G401 (cell line): ENCODE measurements at regions not wholly inside any gene's neighbourhood (a gene's known extent, or its start where the extent isn't known, plus 50 kb on each side); places are given as distances from the start of the nearest gene placed in this dataset.
A peak's percentile ranks its signal among the peaks of the same experiment; 100 is the strongest.

Source experiments
- DNase-seq: peaks from one replicate; pipeline ENCODE4 v3.0.0-alpha.2; 2015; ENCODE audit warnings: low spot score
- in situ Hi-C: cut with HindIII; loops from 2 replicates; pipeline ENCODE4 v1.10.0; 2016; ENCODE audit warnings: low sequenced_read_pairs, mixed read lengths

- DNase-seq = no peak
- in situ Hi-C loops = no loop called here
Measured at GRCh38 chr2:172227719-172228118, 125.0 kb upstream of the DLX2 start.

GRCh38 chr2:172228177-172228808 lies 125.6 kb upstream of the DLX2 start:
- DNase-seq = no peak
- in situ Hi-C loops = no loop called here

GRCh38 chr2:172229125-172229524 lies 126.4 kb upstream of the DLX2 start:
- DNase-seq = no peak
- in situ Hi-C loops = no loop called here

GRCh38 chr2:172230332-172230888 lies 127.7 kb upstream of the DLX2 start:
- in situ Hi-C loops = no loop called here
- no peak for DNase-seq

GRCh38 chr2:172230889-172231401 lies 128.2 kb upstream of the DLX2 start:
- in situ Hi-C loops = no loop called here
- DNase-seq = peak; percentile 81

GRCh38 chr2:172231508-172231907 lies 128.8 kb upstream of the DLX2 start:
- peak; percentile 89 for DNase-seq
- in situ Hi-C loops = no loop called here

GRCh38 chr2:172232708-172233396 lies 130.2 kb upstream of the DLX2 start:
- in situ Hi-C loops = no loop called here
- no peak for DNase-seq

- in situ Hi-C loops = no loop called here
- DNase-seq = peak; percentile 14
Measured at GRCh38 chr2:172233987-172234715, 131.5 kb upstream of the DLX2 start.

GRCh38 chr2:172234716-172235691 lies 132.3 kb upstream of the DLX2 start:
- DNase-seq = no peak
- in situ Hi-C loops = no loop called here

- in situ Hi-C loops = no loop called here
- DNase-seq = no peak
Measured at GRCh38 chr2:172239944-172240590, 137.4 kb upstream of the DLX2 start.

GRCh38 chr2:172241222-172241621 lies 138.5 kb upstream of the DLX2 start:
- DNase-seq = peak; percentile 27
- in situ Hi-C loops = no loop called here

GRCh38 chr2:172242471-172242870 lies 139.8 kb upstream of the DLX2 start:
- in situ Hi-C loops = no loop called here

GRCh38 chr2:172242961-172243360 lies 140.3 kb upstream of the DLX2 start:
- in situ Hi-C loops = no loop called here
- no peak for DNase-seq

More at GRCh38 chr2:172242471-172242870, 139.8 kb upstream of the DLX2 start:
- no peak for DNase-seq

GRCh38 chr2:172244419-172245130 lies 141.9 kb upstream of the DLX2 start:
- in situ Hi-C loops = no loop called here

GRCh38 chr2:172246649-172247048 lies 143.9 kb upstream of the DLX2 start:
- in situ Hi-C loops = no loop called here
- DNase-seq = no peak

More at GRCh38 chr2:172244419-172245130, 141.9 kb upstream of the DLX2 start:
- DNase-seq = no peak

GRCh38 chr2:172247203-172247602 lies 144.5 kb upstream of the DLX2 start:
- in situ Hi-C loops = no loop called here
- DNase-seq = no peak

- no peak for DNase-seq
- in situ Hi-C loops = no loop called here
Measured at GRCh38 chr2:172248381-172248780, 145.7 kb upstream of the DLX2 start.

GRCh38 chr2:172248785-172249187 lies 146.1 kb upstream of the DLX2 start:
- in situ Hi-C loops = no loop called here
- no peak for DNase-seq
